ENCODE measurements at regions not wholly inside any gene's neighbourhood (a gene's known extent, or its start where the extent isn't known, plus 50 kb on each side); places are given as distances from the start of the nearest gene placed in this dataset.

GRCh38 chr1:60583696-60584095 is 498.7 kb upstream of the NFIA start:
- H3K4me3 ChIP-seq (ENCODE audit: low read length) = no peak overlapping the region

GRCh38 chr1:60581455-60582220 is 500.7 kb upstream of the NFIA start:
- Histone ChIP-seq H3K4me3 (ENCODE audit: low read length) (no peak overlapping the region), H3K36me3 (ENCODE audit: insufficient read depth, low read depth, low read length) (no peaks in the 10 kb centered on the region), H3K4me1 (ENCODE audit: insufficient read depth, low read length) (no peaks in the 10 kb centered on the region), H3K9me3 (ENCODE audit: insufficient read depth, low read depth, low read length) (peaks cover 30% of the 10 kb centered on the region), H3K27me3 (ENCODE audit: insufficient read depth, low read length) (no peaks in the 10 kb centered on the region), H3K9ac (ENCODE audit: low read depth, low read length) (no peak overlapping the region), H3K27ac (ENCODE audit: low read length) (no peak overlapping the region)

More at GRCh38 chr1:60583696-60584095, 498.7 kb upstream of the NFIA start:
- Histone ChIP-seq H3K27me3 (ENCODE audit: insufficient read depth, low read length) (no peaks in the 10 kb centered on the region), H3K27ac (ENCODE audit: low read length) (no peak overlapping the region), H3K4me1 (ENCODE audit: insufficient read depth, low read length) (no peaks in the 10 kb centered on the region), H3K9me3 (ENCODE audit: insufficient read depth, low read depth, low read length) (peaks cover 30% of the 10 kb centered on the region), H3K9ac (ENCODE audit: low read depth, low read length) (no peak overlapping the region), H3K36me3 (ENCODE audit: insufficient read depth, low read depth, low read length) (no peaks in the 10 kb centered on the region)

GRCh38 chr1:60577029-60577428 is 503.5 kb upstream of the C1orf87 start:
- H3K36me3 ChIP-seq (ENCODE audit: insufficient read depth, low read depth, low read length) = no peaks in the 10 kb centered on the region
- H3K27ac ChIP-seq (ENCODE audit: low read length) = no peak overlapping the region
- peaks cover 11% of the 10 kb centered on the region for H3K4me1 ChIP-seq (ENCODE audit: insufficient read depth, low read length)
- no peak overlapping the region for H3K9ac ChIP-seq (ENCODE audit: low read depth, low read length)
- H3K9me3 ChIP-seq (ENCODE audit: insufficient read depth, low read depth, low read length) = no peaks in the 10 kb centered on the region
- H3K4me3 ChIP-seq (ENCODE audit: low read length) = no peak overlapping the region
- H3K27me3 ChIP-seq (ENCODE audit: insufficient read depth, low read length) = no peaks in the 10 kb centered on the region

- H3K9me3 ChIP-seq (ENCODE audit: insufficient read depth, low read depth, low read length) = no peaks in the 10 kb centered on the region
- no peaks in the 10 kb centered on the region for H3K27me3 ChIP-seq (ENCODE audit: insufficient read depth, low read length)
- no peak overlapping the region for H3K4me3 ChIP-seq (ENCODE audit: low read length)
- no peaks in the 10 kb centered on the region for H3K36me3 ChIP-seq (ENCODE audit: insufficient read depth, low read depth, low read length)
- H3K4me1 ChIP-seq (ENCODE audit: insufficient read depth, low read length) = peaks cover 11% of the 10 kb centered on the region
- H3K9ac ChIP-seq (ENCODE audit: low read depth, low read length) = no peak overlapping the region
- H3K27ac ChIP-seq (ENCODE audit: low read length) = no peak overlapping the region
Observed at GRCh38 chr1:60575326-60575977, 501.9 kb upstream of the C1orf87 start.

GRCh38 chr1:60573726-60574409 is 500.3 kb upstream of the C1orf87 start:
- Histone ChIP-seq H3K4me1 (ENCODE audit: insufficient read depth, low read length) (peaks cover 11% of the 10 kb centered on the region), H3K27me3 (ENCODE audit: insufficient read depth, low read length) (no peaks in the 10 kb centered on the region), H3K36me3 (ENCODE audit: insufficient read depth, low read depth, low read length) (no peaks in the 10 kb centered on the region), H3K9me3 (ENCODE audit: insufficient read depth, low read depth, low read length) (no peaks in the 10 kb centered on the region), H3K27ac (ENCODE audit: low read length) (no peak overlapping the region), H3K4me3 (ENCODE audit: low read length) (no peak overlapping the region), H3K9ac (ENCODE audit: low read depth, low read length) (no peak overlapping the region)

- Histone ChIP-seq H3K4me3 (ENCODE audit: low read length) (no peak overlapping the region), H3K4me1 (ENCODE audit: insufficient read depth, low read length) (peaks cover 11% of the 10 kb centered on the region), H3K27me3 (ENCODE audit: insufficient read depth, low read length) (no peaks in the 10 kb centered on the region), H3K36me3 (ENCODE audit: insufficient read depth, low read depth, low read length) (no peaks in the 10 kb centered on the region), H3K27ac (ENCODE audit: low read length) (no peak overlapping the region), H3K9me3 (ENCODE audit: insufficient read depth, low read depth, low read length) (no peaks in the 10 kb centered on the region), H3K9ac (ENCODE audit: low read depth, low read length) (no peak overlapping the region)
Observed at GRCh38 chr1:60573121-60573520, 499.6 kb upstream of the C1orf87 start.

- H3K9ac ChIP-seq (ENCODE audit: low read depth, low read length) = no peak overlapping the region
- H3K4me3 ChIP-seq (ENCODE audit: low read length) = no peak overlapping the region
- H3K27me3 ChIP-seq (ENCODE audit: insufficient read depth, low read length) = no peaks in the 10 kb centered on the region
- peaks cover 11% of the 10 kb centered on the region for H3K4me1 ChIP-seq (ENCODE audit: insufficient read depth, low read length)
- H3K27ac ChIP-seq (ENCODE audit: low read length) = no peak overlapping the region
- no peaks in the 10 kb centered on the region for H3K36me3 ChIP-seq (ENCODE audit: insufficient read depth, low read depth, low read length)
- no peaks in the 10 kb centered on the region for H3K9me3 ChIP-seq (ENCODE audit: insufficient read depth, low read depth, low read length)
Observed at GRCh38 chr1:60572378-60572777, 498.8 kb upstream of the C1orf87 start.

- Histone ChIP-seq H3K9me3 (ENCODE audit: insufficient read depth, low read depth, low read length) (no peaks in the 10 kb centered on the region), H3K4me3 (ENCODE audit: low read length) (no peak overlapping the region), H3K27ac (ENCODE audit: low read length) (no peak overlapping the region), H3K27me3 (ENCODE audit: insufficient read depth, low read length) (no peaks in the 10 kb centered on the region), H3K36me3 (ENCODE audit: insufficient read depth, low read depth, low read length) (no peaks in the 10 kb centered on the region), H3K9ac (ENCODE audit: low read depth, low read length) (no peak overlapping the region), H3K4me1 (ENCODE audit: insufficient read depth, low read length) (peaks cover 11% of the 10 kb centered on the region)
Observed at GRCh38 chr1:60571811-60572210, 498.2 kb upstream of the C1orf87 start.

GRCh38 chr1:60569189-60569588 is 495.6 kb upstream of the C1orf87 start:
- no peak overlapping the region for H3K9ac ChIP-seq (ENCODE audit: low read depth, low read length)
- H3K36me3 ChIP-seq (ENCODE audit: insufficient read depth, low read depth, low read length) = no peaks in the 10 kb centered on the region
- H3K9me3 ChIP-seq (ENCODE audit: insufficient read depth, low read depth, low read length) = no peaks in the 10 kb centered on the region
- H3K27me3 ChIP-seq (ENCODE audit: insufficient read depth, low read length) = no peaks in the 10 kb centered on the region
- no peak overlapping the region for H3K4me3 ChIP-seq (ENCODE audit: low read length)
- H3K27ac ChIP-seq (ENCODE audit: low read length) = no peak overlapping the region
- peaks cover 9% of the 10 kb centered on the region for H3K4me1 ChIP-seq (ENCODE audit: insufficient read depth, low read length)

GRCh38 chr1:60567256-60567655 is 493.7 kb upstream of the C1orf87 start:
- Histone ChIP-seq H3K27ac (ENCODE audit: low read length) (no peak overlapping the region), H3K4me3 (ENCODE audit: low read length) (no peak overlapping the region), H3K9me3 (ENCODE audit: insufficient read depth, low read depth, low read length) (no peaks in the 10 kb centered on the region), H3K4me1 (ENCODE audit: insufficient read depth, low read length) (no peaks in the 10 kb centered on the region), H3K9ac (ENCODE audit: low read depth, low read length) (no peak overlapping the region), H3K27me3 (ENCODE audit: insufficient read depth, low read length) (no peaks in the 10 kb centered on the region), H3K36me3 (ENCODE audit: insufficient read depth, low read depth, low read length) (no peaks in the 10 kb centered on the region)

- Histone ChIP-seq H3K4me3 (ENCODE audit: low read length) (no peak overlapping the region), H3K9me3 (ENCODE audit: insufficient read depth, low read depth, low read length) (no peaks in the 10 kb centered on the region), H3K4me1 (ENCODE audit: insufficient read depth, low read length) (no peaks in the 10 kb centered on the region), H3K36me3 (ENCODE audit: insufficient read depth, low read depth, low read length) (no peaks in the 10 kb centered on the region), H3K27ac (ENCODE audit: low read length) (no peak overlapping the region), H3K9ac (ENCODE audit: low read depth, low read length) (no peak overlapping the region), H3K27me3 (ENCODE audit: insufficient read depth, low read length) (no peaks in the 10 kb centered on the region)
Observed at GRCh38 chr1:60564916-60565750, 491.6 kb upstream of the C1orf87 start.

All from iPS-20b (cell line).